K562 (cell line): ENCODE measurements at regions not wholly inside any gene's neighbourhood (a gene's known extent, or its start where the extent isn't known, plus 50 kb on each side); places are given as distances from the start of the nearest gene placed in this dataset.

ENCODE experiments used
- ATAC-seq: fragments of 200-7000 bp; cut with Tn5 transposase; 3 replicates; pipeline ENCODE4 v1.9.1; 2020; ENCODE audit warnings: moderate library complexity
- BruUV-seq: library from RNA; stranded (reverse); fragments of 400-500 nt; replicated peaks from 2 replicates; lab custom pipeline; 2021; lab: Mats Ljungman, UMichigan
- CTCF ChIA-PET: fragments of 300-600 bp; formaldehyde crosslinking; extraction: SDS; loops from one replicate; lab custom pipeline; 2021; ENCODE audit warnings: low intra/inter-chr PET ratio; lab: Yijun Ruan, JAX
- POLR2A ChIA-PET: fragments of 300-600, 350-650 bp; sonication (Branson Sonifier 250); formaldehyde crosslinking; extraction: SDS; loops from one replicate; lab custom pipeline; 2021; ENCODE audit warnings: antibody characterized with exemption, inconsistent platforms; lab: Yijun Ruan, JAX
- DNase-seq, 4 experiments: peaks; one replicate each; pipeline versions ENCODE4 v3.0.0 to v3.0.0-alpha.2; 2011 to 2018; ENCODE audit warnings: low spot score in 3 of 4, mixed read lengths in 3 of 4; ENCODE audit errors: extremely low read depth in 1 of 4
- FAIRE-seq: peaks from 2 replicates; lab custom pipeline; 2011; peaks lifted over from hg19 to GRCh38; lab: Jason Lieb, UNC
- H2AFZ ChIP-seq: 2 replicates; pipeline ENCODE4 v1.6.0; 2011; ENCODE audit warnings: low read depth, low read length, control low read depth, inconsistent platforms
- H3K27ac ChIP-seq: fragments of 200-600 bp; 3 replicates; pipeline ENCODE4 v1.8.0; 2011; ENCODE audit warnings: low read depth, mild to moderate bottlenecking, control low read depth, inconsistent platforms, low read length, moderate library complexity, mixed read lengths; ENCODE audit errors: extremely low read depth
- H3K27me3 ChIP-seq, 2 experiments: fragments of 300-600 bp in 1 of 2; 2 replicates in 1 of 2; 3 replicates in 1 of 2; pipeline versions ENCODE4 v1.6.0 to v1.8.0; 2011; ENCODE audit warnings: inconsistent platforms in 2 of 2, low read length in 2 of 2, mild to moderate bottlenecking in 1 of 2, mixed read lengths in 1 of 2, moderate library complexity in 1 of 2; ENCODE audit not compliant: control insufficient read depth in 2 of 2, insufficient read depth in 2 of 2
- H3K36me3 ChIP-seq: fragments of 300-600 bp; 3 replicates; pipeline ENCODE4 v1.8.0; 2011; ENCODE audit warnings: mild to moderate bottlenecking, low read length, inconsistent platforms; ENCODE audit not compliant: control insufficient read depth, insufficient read depth
- H3K4me1 ChIP-seq, 2 experiments: fragments of 200-600 bp in 1 of 2; replicated peaks in 1 of 2; 2 replicates in 1 of 2; 3 replicates in 1 of 2; pipeline versions ENCODE4 v1.5.1 to v1.8.0; 2011; ENCODE audit warnings: inconsistent platforms in 2 of 2, low read length in 2 of 2, mild to moderate bottlenecking in 1 of 2, mixed read lengths in 1 of 2, moderate library complexity in 1 of 2; ENCODE audit not compliant: control insufficient read depth in 2 of 2, insufficient read depth in 2 of 2
- H3K4me2 ChIP-seq: 2 replicates; pipeline ENCODE4 v1.6.1; 2011; ENCODE audit warnings: low read length, control low read depth, inconsistent platforms, mixed read lengths; ENCODE audit not compliant: insufficient read depth
- H3K4me3 ChIP-seq: fragments of 200-600 bp; sonication (generic), shearing (Covaris generic); 2 replicates; pipeline ENCODE4 v1.5.1; 2016; ENCODE audit warnings: control low read depth, inconsistent platforms
- H3K79me2 ChIP-seq: fragments of 200-600 bp; 3 replicates; pipeline ENCODE4 v1.8.0; 2011; ENCODE audit warnings: low read length, inconsistent platforms; ENCODE audit not compliant: control insufficient read depth, insufficient read depth
- H3K9ac ChIP-seq, 2 experiments: 2 replicates each; pipeline versions ENCODE4 v1.6.0 to v1.6.1; 2011; ENCODE audit warnings: low read depth in 2 of 2, low read length in 2 of 2, control low read depth in 1 of 2, inconsistent platforms in 1 of 2, mild to moderate bottlenecking in 1 of 2, mixed read lengths in 1 of 2; ENCODE audit not compliant: insufficient read depth in 1 of 2
- H3K9me1 ChIP-seq: one replicate; pipeline ENCODE4 v1.6.0; 2011; ENCODE audit warnings: inconsistent platforms, mild to moderate bottlenecking, low read length, moderate library complexity; ENCODE audit not compliant: control insufficient read depth, insufficient read depth
- H3K9me3 ChIP-seq: replicated peaks from 2 replicates; pipeline ENCODE4 v1.5.1; 2011; ENCODE audit warnings: low read depth, low read length, inconsistent platforms; ENCODE audit not compliant: control insufficient read depth, insufficient read depth
- H4K20me1 ChIP-seq: replicated peaks from 2 replicates; pipeline ENCODE4 v1.6.1; 2011; ENCODE audit warnings: low read length, inconsistent platforms, mixed read lengths; ENCODE audit not compliant: control insufficient read depth, insufficient read depth
- LCOR ChIP-seq: sonication (generic); formaldehyde crosslinking; IDR thresholded peaks from 2 replicates; pipeline ENCODE4 v1.8.0; 2022; ENCODE audit warnings: mild to moderate bottlenecking, missing genetic modification reagents
- WGBS: fragments of 100-300 bp; shearing (Covaris generic); methylation state at CpG from one replicate; pipeline ENCODE4 v1.1.6; 2016; ENCODE audit warnings: low coverage, mixed read lengths; ENCODE audit not compliant: insufficient coverage; ENCODE audit errors: missing lambda C conversion rate; 5-methylcytosine and 5-hydroxymethylcytosine counted together
- in situ Hi-C: fragments of 300-500 bp; cut with MboI; formaldehyde crosslinking; loops from 4 replicates; pipeline ENCODE4 v1.15.0; 2018; ENCODE audit warnings: inconsistent platforms, mixed read lengths
- intact Hi-C: fragments of 100-400 bp; cut with micrococcal nuclease; formaldehyde crosslinking; loops from 2 replicates; pipeline ENCODE4 v1.14.2; 2022
- TF ChIP-seq, protein P1 (sequence below): fragments of 450-650 bp; formaldehyde crosslinking; IDR thresholded peaks from 2 replicates; pipeline ENCODE4 v1.4.0; 2022; ENCODE audit warnings: mild to moderate bottlenecking, moderate library complexity
- TF ChIP-seq, protein P2 (sequence below), 2 experiments: fragments of 450-650 bp; conservative IDR thresholded peaks; 2 replicates each; pipeline ENCODE4 v1.6.1; 2017; ENCODE audit warnings: mild to moderate bottlenecking in 2 of 2, moderate library complexity in 2 of 2

DNA sequence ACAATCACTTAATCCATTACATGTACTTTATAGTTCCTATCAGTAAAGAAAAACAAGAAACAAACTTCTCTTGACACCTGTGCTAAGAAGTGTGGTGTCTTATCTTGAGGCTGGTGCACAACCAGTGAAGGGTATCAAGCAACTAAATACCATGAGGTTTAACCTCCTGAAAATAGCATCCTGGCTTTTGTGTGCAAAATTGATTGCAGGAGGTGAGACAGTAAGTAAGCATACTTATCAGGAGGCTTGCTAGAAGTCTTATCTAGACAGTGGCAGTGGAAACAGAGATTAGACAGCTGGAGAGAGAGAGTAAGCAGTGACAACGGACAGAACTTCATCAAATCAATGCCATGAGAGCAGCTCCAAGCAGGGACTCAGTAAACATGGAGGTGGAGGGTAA lies 730.3 kb downstream of the DNAH5 start (continued):
- TF ChIP-seq, protein P1, sequence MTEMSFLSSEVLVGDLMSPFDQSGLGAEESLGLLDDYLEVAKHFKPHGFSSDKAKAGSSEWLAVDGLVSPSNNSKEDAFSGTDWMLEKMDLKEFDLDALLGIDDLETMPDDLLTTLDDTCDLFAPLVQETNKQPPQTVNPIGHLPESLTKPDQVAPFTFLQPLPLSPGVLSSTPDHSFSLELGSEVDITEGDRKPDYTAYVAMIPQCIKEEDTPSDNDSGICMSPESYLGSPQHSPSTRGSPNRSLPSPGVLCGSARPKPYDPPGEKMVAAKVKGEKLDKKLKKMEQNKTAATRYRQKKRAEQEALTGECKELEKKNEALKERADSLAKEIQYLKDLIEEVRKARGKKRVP (CRISPR knock-in tag) = no peak
- TF ChIP-seq LCOR (CRISPR knock-in tag) = no peak

DNA sequence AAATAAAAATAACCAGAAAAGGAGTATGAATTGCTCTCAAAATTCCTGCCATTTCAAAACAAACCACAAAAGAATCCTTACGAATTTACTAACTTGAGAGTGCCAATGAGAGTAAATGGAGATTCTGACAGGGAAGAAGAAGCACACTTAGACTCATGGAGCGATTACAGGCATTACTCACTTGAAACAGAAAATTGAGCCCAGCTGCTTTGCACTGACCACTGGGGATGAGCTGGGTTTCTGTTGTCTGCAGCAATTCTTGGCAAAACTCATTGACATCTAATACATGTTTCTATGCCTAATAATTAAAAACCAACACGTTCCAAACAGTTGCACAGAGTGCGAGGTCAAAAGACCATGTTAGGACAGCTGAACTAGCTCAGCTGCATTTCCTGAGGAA lies 731.6 kb downstream of the DNAH5 start:
- DNase-seq (no peak), FAIRE-seq (no peak), ATAC-seq (no peak)
- ChIA-PET CTCF (no interaction called here), POLR2A (no interaction called here)
- Histone ChIP-seq H2AFZ (no peak overlapping the region), H3K9me3 (no peaks in the 10 kb centered on the region), H3K27ac (no peak overlapping the region), H3K9ac (no peak overlapping the region), H3K36me3 (no peaks in the 10 kb centered on the region), H3K4me1 (no peaks in the 10 kb centered on the region), H3K79me2 (no peaks in the 10 kb centered on the region), H3K9me1 (no peaks in the 10 kb centered on the region), H3K4me3 (no peak overlapping the region), H3K4me2 (no peak overlapping the region), H4K20me1 (no peaks in the 10 kb centered on the region), H3K27me3 (no peaks in the 10 kb centered on the region)
- intact Hi-C loops (no loop called here), in situ Hi-C loops (no loop called here)
- TF ChIP-seq, protein P1 (CRISPR knock-in tag) = no peak
- TF ChIP-seq, protein P2, sequence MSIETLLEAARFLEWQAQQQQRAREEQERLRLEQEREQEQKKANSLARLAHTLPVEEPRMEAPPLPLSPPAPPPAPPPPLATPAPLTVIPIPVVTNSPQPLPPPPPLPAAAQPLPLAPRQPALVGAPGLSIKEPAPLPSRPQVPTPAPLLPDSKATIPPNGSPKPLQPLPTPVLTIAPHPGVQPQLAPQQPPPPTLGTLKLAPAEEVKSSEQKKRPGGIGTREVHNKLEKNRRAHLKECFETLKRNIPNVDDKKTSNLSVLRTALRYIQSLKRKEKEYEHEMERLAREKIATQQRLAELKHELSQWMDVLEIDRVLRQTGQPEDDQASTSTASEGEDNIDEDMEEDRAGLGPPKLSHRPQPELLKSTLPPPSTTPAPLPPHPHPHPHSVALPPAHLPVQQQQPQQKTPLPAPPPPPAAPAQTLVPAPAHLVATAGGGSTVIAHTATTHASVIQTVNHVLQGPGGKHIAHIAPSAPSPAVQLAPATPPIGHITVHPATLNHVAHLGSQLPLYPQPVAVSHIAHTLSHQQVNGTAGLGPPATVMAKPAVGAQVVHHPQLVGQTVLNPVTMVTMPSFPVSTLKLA (conservative IDR thresholded peaks at IDR 0.05) = no peak
- 0% methylated on average over 4 of the region's 4 CpGs for WGBS
- BruUV-seq = no TSS peak
